Astrocyte (in vitro differentiated cells and primary cell): ENCODE measurements at regions not wholly inside any gene's neighbourhood (a gene's known extent, or its start where the extent isn't known, plus 50 kb on each side); places are given as distances from the start of the nearest gene placed in this dataset.

Experiments
- EZH2 ChIP-seq: IDR thresholded peaks from 2 replicates; pipeline ENCODE4 v1.6.1; 2012; ENCODE audit warnings: mild to moderate bottlenecking, low read length, inconsistent platforms; ENCODE audit not compliant: insufficient read depth
- TF ChIP-seq, protein P1 (sequence below): IDR thresholded peaks from 2 replicates; pipeline ENCODE4 v1.5.1; 2011; ENCODE audit warnings: low read depth, mild to moderate bottlenecking, inconsistent platforms, low read length, moderate library complexity; ENCODE audit not compliant: insufficient read depth

DNA sequence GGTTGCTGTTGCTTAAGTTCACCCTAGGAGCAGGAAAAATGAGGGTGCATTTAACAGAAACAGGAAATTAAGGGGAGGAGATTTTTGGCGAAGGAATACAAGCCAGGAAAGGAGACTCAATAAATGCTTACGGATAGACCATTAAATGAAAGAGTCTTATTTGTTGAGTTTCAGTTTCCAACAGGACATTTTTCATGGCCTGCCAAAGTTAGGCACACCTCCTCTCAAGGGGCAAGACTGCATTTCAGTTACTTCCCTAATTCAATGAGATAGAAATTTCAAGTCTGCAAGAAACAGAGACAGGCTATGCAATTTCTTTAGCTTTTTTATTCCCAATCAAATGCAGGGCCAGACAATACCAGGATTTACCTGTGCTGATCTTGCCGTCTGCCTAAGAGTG lies 394.7 kb upstream of the KLHL29 start:
- TF ChIP-seq, protein P1, sequence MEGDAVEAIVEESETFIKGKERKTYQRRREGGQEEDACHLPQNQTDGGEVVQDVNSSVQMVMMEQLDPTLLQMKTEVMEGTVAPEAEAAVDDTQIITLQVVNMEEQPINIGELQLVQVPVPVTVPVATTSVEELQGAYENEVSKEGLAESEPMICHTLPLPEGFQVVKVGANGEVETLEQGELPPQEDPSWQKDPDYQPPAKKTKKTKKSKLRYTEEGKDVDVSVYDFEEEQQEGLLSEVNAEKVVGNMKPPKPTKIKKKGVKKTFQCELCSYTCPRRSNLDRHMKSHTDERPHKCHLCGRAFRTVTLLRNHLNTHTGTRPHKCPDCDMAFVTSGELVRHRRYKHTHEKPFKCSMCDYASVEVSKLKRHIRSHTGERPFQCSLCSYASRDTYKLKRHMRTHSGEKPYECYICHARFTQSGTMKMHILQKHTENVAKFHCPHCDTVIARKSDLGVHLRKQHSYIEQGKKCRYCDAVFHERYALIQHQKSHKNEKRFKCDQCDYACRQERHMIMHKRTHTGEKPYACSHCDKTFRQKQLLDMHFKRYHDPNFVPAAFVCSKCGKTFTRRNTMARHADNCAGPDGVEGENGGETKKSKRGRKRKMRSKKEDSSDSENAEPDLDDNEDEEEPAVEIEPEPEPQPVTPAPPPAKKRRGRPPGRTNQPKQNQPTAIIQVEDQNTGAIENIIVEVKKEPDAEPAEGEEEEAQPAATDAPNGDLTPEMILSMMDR, result no peak
- TF ChIP-seq EZH2, result no peak
